Endodermal cell (in vitro differentiated cells): ENCODE measurements at regions not wholly inside any gene's neighbourhood (a gene's known extent, or its start where the extent isn't known, plus 50 kb on each side); places are given as distances from the start of the nearest gene placed in this dataset.
A peak's percentile ranks its signal among the peaks of the same experiment; 100 is the strongest.
"Not testable (repeated sequence)": the region's sequence is repeated elsewhere in the genome, so short reads cannot be mapped to it uniquely, and the experiment has no call there.

ENCODE experiments used
- DNase-seq: peaks from one replicate; pipeline ENCODE4 v3.0.0-alpha.2; 2017
- H3K27ac ChIP-seq: 2 replicates; pipeline ENCODE4 v1.5.1; 2013; ENCODE audit warnings: mild to moderate bottlenecking, low read depth, low read length, moderate library complexity
- H3K27me3 ChIP-seq: 2 replicates; pipeline ENCODE4 v1.6.1; 2013; ENCODE audit warnings: mild to moderate bottlenecking, low read length, moderate library complexity; ENCODE audit not compliant: insufficient read depth, control insufficient read depth, poor library complexity, severe bottlenecking
- H3K36me3 ChIP-seq: 2 replicates; pipeline ENCODE4 v1.7.0; 2013; ENCODE audit warnings: mild to moderate bottlenecking, low read length, moderate library complexity; ENCODE audit not compliant: control insufficient read depth, insufficient read depth
- H3K4me1 ChIP-seq: one replicate; pipeline ENCODE4 v1.7.0; 2013; ENCODE audit warnings: low read length; ENCODE audit not compliant: control insufficient read depth, insufficient read depth
- H3K4me3 ChIP-seq: 2 replicates; pipeline ENCODE4 v1.5.1; 2013; ENCODE audit warnings: mild to moderate bottlenecking, low read length, moderate library complexity
- H3K9ac ChIP-seq: 2 replicates; pipeline ENCODE4 v1.6.1; 2013; ENCODE audit warnings: mild to moderate bottlenecking, low read length, moderate library complexity; ENCODE audit not compliant: poor library complexity, severe bottlenecking; ENCODE audit errors: extremely low read depth
- H3K9me3 ChIP-seq: 2 replicates; pipeline ENCODE4 v1.6.1; 2013; ENCODE audit warnings: mild to moderate bottlenecking, low read length, moderate library complexity; ENCODE audit not compliant: control insufficient read depth
- H3K27ac Mint-ChIP-seq: 2 replicates; pipeline ENCODE4 v1.8.0; 2020; ENCODE audit warnings: mixed read lengths
- H3K27me3 Mint-ChIP-seq: 2 replicates; pipeline ENCODE4 v1.8.0; 2021; ENCODE audit warnings: mild to moderate bottlenecking, mixed read lengths; ENCODE audit not compliant: insufficient read depth
- H3K36me3 Mint-ChIP-seq: 2 replicates; pipeline ENCODE4 v1.8.0; 2020; ENCODE audit warnings: low read depth, mixed read lengths
- H3K4me1 Mint-ChIP-seq: 2 replicates; pipeline ENCODE4 v1.8.0; 2020; ENCODE audit warnings: mixed read lengths
- H3K4me3 Mint-ChIP-seq: 2 replicates; pipeline ENCODE4 v1.8.0; 2020; ENCODE audit warnings: mild to moderate bottlenecking, moderate library complexity, mixed read lengths
- H3K9me3 Mint-ChIP-seq: 2 replicates; pipeline ENCODE4 v1.8.0; 2020; ENCODE audit warnings: mild to moderate bottlenecking, mixed read lengths
- CTCF ChIP-seq: fragments of 200-600 bp; sonication (generic); conservative IDR thresholded peaks from 2 replicates; pipeline ENCODE4 v1.5.0; 2021; ENCODE audit warnings: antibody characterized with exemption, mild to moderate bottlenecking
- WGBS, 2 experiments: methylation state at CpG; one replicate each; pipeline versions ENCODE4 v1.1.5 to v1.1.7; 2013; ENCODE audit warnings: missing lambda C conversion rate in 2 of 2, mixed read lengths in 1 of 2; ENCODE audit not compliant: insufficient coverage in 1 of 2, insufficient read length in 1 of 2; 5-methylcytosine and 5-hydroxymethylcytosine counted together

GRCh38 chrX:7606039-7606652 lies 236.8 kb upstream of the VCX start:
- Mint-ChIP-seq H3K27ac (no peak overlapping the region), H3K27me3 (no peaks in the 10 kb centered on the region), H3K36me3 (peaks cover 8% of the 10 kb centered on the region), H3K4me3 (no peak overlapping the region), H3K4me1 (no peaks in the 10 kb centered on the region), H3K9me3 (peaks cover 42% of the 10 kb centered on the region)
- Histone ChIP-seq H3K4me1 (no peaks in the 10 kb centered on the region), H3K9me3 (peaks cover 9% of the 10 kb centered on the region), H3K9ac (no peak overlapping the region), H3K36me3 (no peaks in the 10 kb centered on the region), H3K27ac (no peak overlapping the region), H3K27me3 (no peaks in the 10 kb centered on the region), H3K4me3 (no peak overlapping the region)
- no peak for DNase-seq
- no peak for TF ChIP-seq CTCF
- 88% methylated on average over 7 of the region's 7 CpGs; no CpG with 5 or more reads in 1 of the 2 experiments for WGBS, 2 experiments

- Mint-ChIP-seq H3K27ac (no peak overlapping the region), H3K27me3 (no peaks in the 10 kb centered on the region), H3K36me3 (peaks cover 7% of the 10 kb centered on the region), H3K9me3 (peaks cover 32% of the 10 kb centered on the region), H3K4me3 (no peak overlapping the region), H3K4me1 (peaks cover 2% of the 10 kb centered on the region)
- 97% methylated on average over 2 of the region's 2 CpGs; no CpG with 5 or more reads in 1 of the 2 experiments for WGBS, 2 experiments
- Histone ChIP-seq H3K4me1 (no peaks in the 10 kb centered on the region), H3K27ac (no peak overlapping the region), H3K9ac (no peak overlapping the region), H3K36me3 (no peaks in the 10 kb centered on the region), H3K9me3 (peaks cover 9% of the 10 kb centered on the region), H3K27me3 (no peaks in the 10 kb centered on the region), H3K4me3 (no peak overlapping the region)
- no peak for DNase-seq
- TF ChIP-seq CTCF: no peak
Observed at GRCh38 chrX:7603387-7603786, 239.6 kb upstream of the VCX start.

- no peak overlapping the region for H3K27ac Mint-ChIP-seq
- no peak for DNase-seq
Observed at GRCh38 chrX:7596822-7597221, 246.1 kb upstream of the VCX start.

DNA sequence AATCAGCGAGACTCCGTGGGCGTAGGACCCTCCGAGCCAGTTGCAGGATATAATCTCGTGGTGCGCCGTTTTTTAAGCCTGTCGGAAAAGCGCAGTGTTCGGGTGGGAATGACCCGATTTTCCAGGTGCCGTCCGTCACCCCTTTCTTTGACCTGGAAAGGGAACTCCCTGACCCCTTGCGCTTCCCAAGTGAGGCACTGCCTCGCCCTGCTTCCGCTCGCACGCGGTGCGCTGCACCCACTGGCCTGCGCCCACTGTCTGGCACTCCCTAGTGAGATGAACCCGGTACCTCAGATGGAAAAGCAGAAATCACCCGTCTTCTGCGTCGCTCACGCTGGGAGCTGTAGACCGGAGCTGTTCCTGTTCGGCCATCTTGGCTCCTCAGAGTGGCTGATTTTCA lies 249.6 kb upstream of the VCX start:
- not testable (repeated sequence) for H3K27me3 ChIP-seq, DNase-seq, H3K36me3 Mint-ChIP-seq, H3K36me3 ChIP-seq, H3K27ac ChIP-seq, H3K4me1 Mint-ChIP-seq, H3K9ac ChIP-seq, H3K4me1 ChIP-seq, H3K4me3 ChIP-seq, H3K9me3 ChIP-seq, H3K27me3 Mint-ChIP-seq
- Mint-ChIP-seq H3K9me3 (peaks cover 25% of the 10 kb centered on the region), H3K27ac (peak overlapping the region; percentile 61), H3K4me3 (peak overlapping the region; percentile 39)
- WGBS, 2 experiments: 94 to 95% methylated on average over 13 to 28 of the region's 28 CpGs

More at GRCh38 chrX:7596822-7597221, 246.1 kb upstream of the VCX start:
- Histone ChIP-seq H3K27me3 (no peaks in the 10 kb centered on the region), H3K4me3 (no peak overlapping the region), H3K27ac (no peak overlapping the region), H3K9ac (no peak overlapping the region), H3K36me3 (no peaks in the 10 kb centered on the region), H3K4me1 (no peaks in the 10 kb centered on the region), H3K9me3 (peaks cover 5% of the 10 kb centered on the region)
- Mint-ChIP-seq H3K36me3 (peaks cover 14% of the 10 kb centered on the region), H3K27me3 (no peaks in the 10 kb centered on the region), H3K4me3 (no peak overlapping the region), H3K9me3 (peaks cover 27% of the 10 kb centered on the region), H3K4me1 (peaks cover 2% of the 10 kb centered on the region)
- 100% methylated on average over 1 to 2 of the region's 2 CpGs for WGBS, 2 experiments
- TF ChIP-seq CTCF: no peak
